MG63 (cell line): ENCODE measurements at regions not wholly inside any gene's neighbourhood (a gene's known extent, or its start where the extent isn't known, plus 50 kb on each side); places are given as distances from the start of the nearest gene placed in this dataset.

Experiments used
- DNase-seq: peaks from one replicate; pipeline ENCODE4 v3.0.0-alpha.2; 2020
- H3K27me3 ChIP-seq: fragments of 250-450 bp; sonication (Bioruptor Pico); 2 replicates; pipeline ENCODE4 v1.5.1; 2020; ENCODE audit warnings: mild to moderate bottlenecking, moderate library complexity
- H3K36me3 ChIP-seq: fragments of 250-450 bp; sonication (Bioruptor Pico); 2 replicates; pipeline ENCODE4 v1.5.1; 2020; ENCODE audit warnings: mild to moderate bottlenecking, moderate library complexity
- H3K4me3 ChIP-seq: fragments of 250-450 bp; sonication (Bioruptor Pico); 2 replicates; pipeline ENCODE4 v1.5.1; 2020; ENCODE audit warnings: mild to moderate bottlenecking, moderate library complexity
- H3K9me3 ChIP-seq: fragments of 250-450 bp; sonication (Bioruptor Pico); 2 replicates; pipeline ENCODE4 v1.5.1; 2020; ENCODE audit warnings: mild to moderate bottlenecking, moderate library complexity

GRCh38 chr7:52980129-52980528, 55.3 kb upstream of the POM121L12 start:
- Histone ChIP-seq H3K36me3 (no peaks in the 10 kb centered on the region), H3K27me3 (no peaks in the 10 kb centered on the region), H3K4me3 (no peak overlapping the region), H3K9me3 (no peaks in the 10 kb centered on the region)
- DNase-seq = no peak

GRCh38 chr7:52973126-52973525, 62.3 kb upstream of the POM121L12 start:
- DNase-seq = no peak
- H3K4me3 ChIP-seq = no peak overlapping the region

DNA sequence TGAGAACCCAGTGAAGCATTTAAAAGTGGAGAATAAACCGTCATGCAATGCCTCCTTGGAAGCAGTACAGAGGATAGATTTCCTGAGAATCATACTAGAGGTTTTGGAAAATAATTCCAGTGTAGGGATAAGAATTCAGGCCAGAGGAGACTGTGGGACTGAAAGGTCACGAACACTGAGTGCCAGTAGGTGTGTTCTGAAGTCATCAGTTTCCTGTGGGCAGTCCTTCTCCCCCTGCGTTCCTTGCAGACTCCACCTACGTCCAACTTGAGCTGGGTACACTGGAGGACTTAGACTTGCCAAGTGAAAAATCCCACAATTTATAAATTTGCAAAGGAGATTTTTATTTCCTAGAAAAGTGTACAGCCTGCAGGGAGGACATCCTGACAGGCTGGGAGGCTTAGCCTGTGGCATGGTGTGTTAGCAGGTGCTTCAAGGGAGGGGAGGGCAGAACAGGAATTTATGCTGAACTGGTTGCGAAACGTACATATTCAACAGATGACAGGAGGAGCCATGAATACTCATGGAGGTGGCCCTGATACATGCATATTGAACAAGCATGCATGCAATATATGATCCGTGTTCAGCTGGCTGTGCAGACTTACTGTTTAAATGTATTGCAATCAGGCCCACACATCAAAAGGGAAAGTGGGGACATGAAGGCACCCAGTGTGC, 72.9 kb upstream of the POM121L12 start:
- no peaks in the 10 kb centered on the region for H3K36me3 ChIP-seq
- H3K4me3 ChIP-seq = no peak overlapping the region
- no peaks in the 10 kb centered on the region for H3K27me3 ChIP-seq
- DNase-seq = no peak
- no peaks in the 10 kb centered on the region for H3K9me3 ChIP-seq

More at GRCh38 chr7:52973126-52973525, 62.3 kb upstream of the POM121L12 start:
- H3K27me3 ChIP-seq = no peaks in the 10 kb centered on the region
- no peaks in the 10 kb centered on the region for H3K36me3 ChIP-seq
- H3K9me3 ChIP-seq = no peaks in the 10 kb centered on the region

- Histone ChIP-seq H3K36me3 (no peaks in the 10 kb centered on the region), H3K4me3 (no peak overlapping the region), H3K9me3 (no peaks in the 10 kb centered on the region), H3K27me3 (no peaks in the 10 kb centered on the region)
- DNase-seq = no peak
These were observed 74.3 kb upstream of the POM121L12 start for GRCh38 chr7:52961084-52961483.

- H3K4me3 ChIP-seq = no peak overlapping the region
- no peak for DNase-seq
- H3K9me3 ChIP-seq = no peaks in the 10 kb centered on the region
- H3K36me3 ChIP-seq = no peaks in the 10 kb centered on the region
- H3K27me3 ChIP-seq = no peaks in the 10 kb centered on the region
These were observed 75.4 kb upstream of the POM121L12 start for GRCh38 chr7:52959878-52960660.

GRCh38 chr7:52959336-52959735, 76.1 kb upstream of the POM121L12 start:
- no peak for DNase-seq
- Histone ChIP-seq H3K27me3 (no peaks in the 10 kb centered on the region), H3K4me3 (no peak overlapping the region), H3K36me3 (no peaks in the 10 kb centered on the region), H3K9me3 (no peaks in the 10 kb centered on the region)

- Histone ChIP-seq H3K4me3 (no peak overlapping the region), H3K27me3 (no peaks in the 10 kb centered on the region), H3K9me3 (no peaks in the 10 kb centered on the region), H3K36me3 (no peaks in the 10 kb centered on the region)
- DNase-seq = no peak
These were observed 76.8 kb upstream of the POM121L12 start for GRCh38 chr7:52958621-52959140.

GRCh38 chr7:52956379-52956915, 79.0 kb upstream of the POM121L12 start:
- Histone ChIP-seq H3K36me3 (no peaks in the 10 kb centered on the region), H3K4me3 (no peak overlapping the region), H3K27me3 (no peaks in the 10 kb centered on the region), H3K9me3 (no peaks in the 10 kb centered on the region)
- DNase-seq = no peak

DNA sequence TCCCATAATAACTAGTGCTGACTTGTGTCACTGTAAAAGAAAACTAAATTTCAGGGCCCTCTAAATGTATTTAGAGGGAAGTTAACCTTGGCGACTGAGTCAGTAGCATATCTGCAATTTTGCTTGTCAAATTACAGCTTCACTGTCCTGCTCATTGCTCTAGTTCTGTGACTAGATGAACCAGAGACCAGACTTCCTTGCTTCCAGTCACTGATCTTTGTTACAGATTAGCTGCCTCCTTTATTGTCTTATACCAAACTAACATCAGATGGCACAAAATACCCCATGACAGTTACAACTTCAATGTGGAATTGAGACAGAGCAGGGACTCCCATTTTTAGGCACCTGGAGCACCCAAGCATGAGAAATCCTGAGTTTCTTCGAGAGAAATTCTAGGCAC, 79.9 kb upstream of the POM121L12 start:
- H3K36me3 ChIP-seq = no peaks in the 10 kb centered on the region
- no peaks in the 10 kb centered on the region for H3K9me3 ChIP-seq
- no peaks in the 10 kb centered on the region for H3K27me3 ChIP-seq
- no peak overlapping the region for H3K4me3 ChIP-seq
- no peak for DNase-seq

DNA sequence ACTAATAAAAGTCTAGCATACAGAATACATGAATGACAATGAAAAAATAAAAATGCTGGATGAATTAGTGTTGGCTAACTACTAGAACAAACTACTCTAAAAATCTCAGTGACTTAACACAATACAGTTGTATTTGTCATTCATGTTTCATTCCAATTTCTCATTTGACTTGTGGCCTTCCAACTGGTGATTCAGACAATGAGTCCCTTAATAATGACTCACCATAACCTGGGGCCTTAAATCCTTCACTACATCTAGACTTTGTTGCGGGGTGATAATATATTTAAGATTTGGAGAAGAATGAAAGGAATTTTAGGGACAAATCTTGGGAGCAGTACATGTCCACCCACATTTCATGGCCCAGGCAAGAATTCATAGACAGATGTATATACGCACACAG, 90.5 kb upstream of the POM121L12 start:
- Histone ChIP-seq H3K27me3 (no peaks in the 10 kb centered on the region), H3K36me3 (no peaks in the 10 kb centered on the region), H3K9me3 (no peaks in the 10 kb centered on the region), H3K4me3 (no peak overlapping the region)
- DNase-seq = no peak

DNA sequence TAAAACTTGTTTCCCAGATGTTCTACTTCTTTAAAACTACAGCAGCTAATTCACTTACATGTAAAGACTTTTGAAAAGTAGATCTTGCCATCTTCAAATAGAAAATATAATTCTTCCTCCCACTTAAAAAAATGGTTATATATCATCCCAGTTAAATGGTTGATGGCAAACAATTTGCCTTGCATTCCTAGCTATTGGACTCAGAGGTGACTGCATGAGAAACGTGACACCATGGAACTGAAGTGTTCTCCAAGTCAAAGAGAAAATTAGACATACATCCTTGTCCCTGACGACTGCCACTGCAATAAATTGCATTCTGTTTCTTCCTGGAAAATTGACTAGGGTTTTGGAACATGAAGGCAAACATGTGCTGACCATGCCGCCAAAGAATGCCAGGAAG, 95.0 kb upstream of the POM121L12 start:
- no peak for DNase-seq
- Histone ChIP-seq H3K27me3 (no peaks in the 10 kb centered on the region), H3K36me3 (no peaks in the 10 kb centered on the region), H3K9me3 (no peaks in the 10 kb centered on the region), H3K4me3 (no peak overlapping the region)

DNA sequence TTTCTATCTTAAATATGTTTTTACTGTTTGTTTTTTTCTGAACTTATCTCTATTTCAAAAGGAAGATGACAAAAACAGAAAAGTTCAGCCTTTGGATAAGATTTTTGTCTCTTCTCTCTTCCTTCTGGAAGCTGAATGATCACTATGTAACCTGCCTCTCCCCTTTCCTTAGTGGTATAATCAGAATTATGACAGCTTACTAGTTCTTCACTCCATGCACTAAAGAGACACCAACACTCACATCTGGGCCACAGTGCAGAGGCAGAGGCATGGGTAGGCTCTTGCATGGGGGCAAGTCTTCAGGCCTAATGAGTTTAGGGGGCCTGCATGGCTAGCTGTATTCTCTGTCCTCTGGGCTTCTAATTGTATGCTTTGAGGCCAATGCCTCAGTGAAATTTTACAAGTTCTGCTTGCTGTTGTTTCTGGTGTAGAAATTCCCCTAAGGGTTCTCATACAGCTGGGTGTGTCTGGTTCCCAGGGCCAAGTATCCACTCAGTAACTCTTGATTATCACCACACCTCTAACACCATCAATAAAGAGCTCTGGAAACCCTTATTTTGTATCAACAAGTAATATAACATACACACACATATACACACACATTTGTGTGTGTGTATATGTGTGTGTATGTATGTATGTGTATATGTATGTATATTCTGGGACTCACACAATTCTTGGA, 96.8 kb upstream of the POM121L12 start:
- Histone ChIP-seq H3K4me3 (no peak overlapping the region), H3K9me3 (no peaks in the 10 kb centered on the region), H3K36me3 (no peaks in the 10 kb centered on the region), H3K27me3 (no peaks in the 10 kb centered on the region)
- DNase-seq = no peak

DNA sequence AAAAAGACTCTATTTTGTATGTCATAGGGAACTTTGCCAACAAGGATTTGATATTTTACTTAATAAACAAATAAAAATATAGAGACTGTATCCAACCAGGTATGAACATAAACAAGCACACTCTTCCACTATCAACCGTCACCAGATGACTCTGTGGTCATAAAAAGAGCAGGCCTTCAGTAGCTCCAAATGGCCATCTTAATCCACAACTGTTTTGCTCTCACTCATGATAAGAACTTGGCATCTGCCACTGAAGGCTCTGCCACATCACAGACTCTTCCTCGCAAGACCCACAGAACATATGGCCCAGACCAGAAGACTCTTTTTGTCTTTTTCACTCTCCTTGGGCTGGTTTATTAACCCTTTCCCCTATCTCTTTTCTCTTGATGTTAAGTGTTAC, 98.7 kb upstream of the POM121L12 start:
- Histone ChIP-seq H3K27me3 (no peaks in the 10 kb centered on the region), H3K9me3 (no peaks in the 10 kb centered on the region), H3K36me3 (no peaks in the 10 kb centered on the region), H3K4me3 (no peak overlapping the region)
- no peak for DNase-seq

DNA sequence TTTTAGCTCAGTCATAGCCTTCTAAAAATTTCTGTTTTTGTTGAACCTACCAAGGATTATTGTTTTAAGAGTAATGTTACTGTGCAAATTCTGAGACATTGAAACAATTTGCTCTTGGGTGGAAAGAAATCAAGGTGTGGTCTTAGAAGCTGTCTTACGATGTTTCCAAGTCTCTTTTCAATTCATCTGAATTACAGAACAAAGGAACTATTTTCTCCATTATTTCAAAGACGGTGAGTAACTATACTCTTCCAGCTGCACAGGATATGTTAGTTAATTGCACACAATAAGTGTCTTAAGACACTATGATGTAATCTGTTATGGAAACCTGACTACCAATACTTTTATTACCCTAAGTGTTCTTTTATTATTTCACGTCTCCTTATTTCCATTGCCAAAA, 106.8 kb upstream of the POM121L12 start:
- no peaks in the 10 kb centered on the region for H3K9me3 ChIP-seq
- no peaks in the 10 kb centered on the region for H3K27me3 ChIP-seq
- no peak for DNase-seq
- no peaks in the 10 kb centered on the region for H3K36me3 ChIP-seq
- H3K4me3 ChIP-seq = no peak overlapping the region

GRCh38 chr7:52925332-52925731, 110.1 kb upstream of the POM121L12 start:
- H3K4me3 ChIP-seq = no peak overlapping the region
- no peaks in the 10 kb centered on the region for H3K9me3 ChIP-seq
- no peaks in the 10 kb centered on the region for H3K27me3 ChIP-seq
- no peak for DNase-seq
- no peaks in the 10 kb centered on the region for H3K36me3 ChIP-seq

- Histone ChIP-seq H3K36me3 (no peaks in the 10 kb centered on the region), H3K9me3 (no peaks in the 10 kb centered on the region), H3K4me3 (no peak overlapping the region), H3K27me3 (no peaks in the 10 kb centered on the region)
- no peak for DNase-seq
These were observed 114.5 kb upstream of the POM121L12 start for GRCh38 chr7:52920977-52921376.

DNA sequence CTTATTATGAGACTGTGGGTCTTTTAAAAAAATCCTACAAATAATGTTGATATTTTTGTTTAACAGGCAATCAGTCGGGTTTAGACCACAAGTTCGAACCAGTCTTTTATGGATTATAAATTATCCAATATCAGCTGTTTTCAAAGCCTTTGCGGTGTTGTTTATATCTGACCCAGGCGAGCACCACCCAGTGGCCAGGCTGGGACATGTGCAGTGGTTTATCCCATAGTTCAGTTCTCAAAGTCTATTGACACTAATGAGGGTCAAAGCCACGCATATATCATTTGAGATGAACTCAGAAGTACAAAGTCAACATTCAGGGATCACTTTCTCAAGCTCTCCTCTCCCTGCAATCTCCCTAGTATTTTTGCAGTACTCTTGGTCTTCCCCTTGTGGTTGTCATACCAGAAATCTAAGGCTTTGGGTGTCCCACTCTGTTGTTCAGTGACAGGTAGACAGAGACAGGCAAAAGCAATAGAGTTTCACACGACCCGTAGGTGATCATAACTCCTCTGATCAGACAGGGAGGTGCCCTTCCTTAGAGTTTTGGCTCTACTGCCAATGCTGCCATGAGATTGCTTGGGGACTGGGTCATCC, 117.4 kb upstream of the POM121L12 start:
- Histone ChIP-seq H3K36me3 (no peaks in the 10 kb centered on the region), H3K27me3 (no peaks in the 10 kb centered on the region), H3K4me3 (no peak overlapping the region), H3K9me3 (no peaks in the 10 kb centered on the region)
- DNase-seq = no peak
